Spleen (tissue), 7 donors: ENCODE measurements at regions not wholly inside any gene's neighbourhood (a gene's known extent, or its start where the extent isn't known, plus 50 kb on each side); places are given as distances from the start of the nearest gene placed in this dataset.

Experiments
- POLR2A ChIP-seq, 3 donors: fragments of 450-650 bp; IDR thresholded peaks; one replicate each; pipeline ENCODE4 v1.5.1; 2017; ENCODE audit warnings: antibody characterized with exemption in 3 of 3, mild to moderate bottlenecking in 1 of 3
- POLR2AphosphoS5 ChIP-seq, 3 donors: sonication (generic); formaldehyde crosslinking; IDR thresholded peaks; one replicate each; pipeline ENCODE4 v1.5.1; 2017; ENCODE audit warnings: antibody characterized with exemption in 3 of 3
- TF ChIP-seq, protein P1 (sequence below), 11 experiments: fragments of 200-600 bp in 7 of 11; fragments of 450-650 bp in 4 of 11; sonication (generic) in 4 of 11; IDR thresholded peaks in 8 of 11; conservative IDR thresholded peaks in 3 of 11; 1 replicate in 7 of 11; 2 replicates in 4 of 11; pipeline versions ENCODE4 v1.4.0 to v1.8.0; 2016 to 2021; ENCODE audit warnings: antibody characterized with exemption in 11 of 11, inconsistent platforms in 4 of 11, mild to moderate bottlenecking in 1 of 11
- donor health status: DM: no; HTN: no; CAD: no; lungs with moderate emphysema.
- donor health status: DM: no; HTN: no; CAD: no.
- donor health status: DM: no; HTN: no; CAD: no.

DNA sequence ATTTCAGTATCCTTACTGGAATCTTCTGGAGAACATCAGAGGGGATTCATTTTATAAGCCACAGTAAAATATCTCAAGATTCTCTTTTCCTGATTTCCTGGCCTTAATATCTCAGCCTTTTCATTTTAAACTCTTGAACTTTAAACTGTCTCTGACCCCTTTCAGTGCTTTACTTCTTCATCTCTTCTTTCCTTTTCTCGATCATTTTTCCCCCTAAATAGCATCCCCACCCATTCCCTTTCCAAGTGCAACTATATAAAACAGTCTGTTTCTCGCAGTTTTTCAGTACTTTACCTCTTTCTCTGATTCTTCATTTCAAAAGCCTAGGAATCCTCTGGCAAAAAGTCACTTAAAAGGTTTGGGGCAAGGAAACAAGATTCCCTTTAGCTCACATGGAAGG lies 80.5 kb downstream of the PALM2AKAP2 start:
- TF ChIP-seq, protein P1, sequence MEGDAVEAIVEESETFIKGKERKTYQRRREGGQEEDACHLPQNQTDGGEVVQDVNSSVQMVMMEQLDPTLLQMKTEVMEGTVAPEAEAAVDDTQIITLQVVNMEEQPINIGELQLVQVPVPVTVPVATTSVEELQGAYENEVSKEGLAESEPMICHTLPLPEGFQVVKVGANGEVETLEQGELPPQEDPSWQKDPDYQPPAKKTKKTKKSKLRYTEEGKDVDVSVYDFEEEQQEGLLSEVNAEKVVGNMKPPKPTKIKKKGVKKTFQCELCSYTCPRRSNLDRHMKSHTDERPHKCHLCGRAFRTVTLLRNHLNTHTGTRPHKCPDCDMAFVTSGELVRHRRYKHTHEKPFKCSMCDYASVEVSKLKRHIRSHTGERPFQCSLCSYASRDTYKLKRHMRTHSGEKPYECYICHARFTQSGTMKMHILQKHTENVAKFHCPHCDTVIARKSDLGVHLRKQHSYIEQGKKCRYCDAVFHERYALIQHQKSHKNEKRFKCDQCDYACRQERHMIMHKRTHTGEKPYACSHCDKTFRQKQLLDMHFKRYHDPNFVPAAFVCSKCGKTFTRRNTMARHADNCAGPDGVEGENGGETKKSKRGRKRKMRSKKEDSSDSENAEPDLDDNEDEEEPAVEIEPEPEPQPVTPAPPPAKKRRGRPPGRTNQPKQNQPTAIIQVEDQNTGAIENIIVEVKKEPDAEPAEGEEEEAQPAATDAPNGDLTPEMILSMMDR (IDR thresholded peaks at IDR 0.05 in 8 of 11, conservative IDR thresholded peaks at IDR 0.05 in 3 of 11) = no peak
- no peak for TF ChIP-seq POLR2AphosphoS5 (IDR thresholded peaks at IDR 0.05)
- no peak for TF ChIP-seq POLR2A (IDR thresholded peaks at IDR 0.05)
